ENCODE measurements at regions not wholly inside any gene's neighbourhood (a gene's known extent, or its start where the extent isn't known, plus 50 kb on each side); places are given as distances from the start of the nearest gene placed in this dataset.
A peak's percentile ranks its signal among the peaks of the same experiment; 100 is the strongest.
"Not testable (repeated sequence)": the region's sequence is repeated elsewhere in the genome, so short reads cannot be mapped to it uniquely, and the experiment has no call there.

DNA sequence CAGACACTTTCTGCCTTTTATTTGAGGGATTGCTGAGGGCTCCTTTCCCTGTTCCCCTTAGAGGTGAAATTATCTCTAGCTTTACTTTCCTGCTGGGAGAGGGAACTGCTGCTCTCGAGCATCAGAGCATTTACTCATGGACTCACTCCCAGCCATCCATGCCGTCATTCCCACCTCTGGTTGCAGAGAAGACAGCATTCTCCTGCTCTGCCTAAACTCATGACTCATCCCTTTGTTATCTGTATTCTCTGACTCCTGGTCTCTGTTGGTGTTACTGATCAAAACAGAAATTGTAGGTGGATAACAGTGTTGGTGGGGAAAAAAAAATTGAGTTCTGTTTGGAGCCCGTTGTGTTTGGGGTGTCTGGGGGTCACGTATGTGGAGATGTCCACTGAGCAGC, 159.3 kb downstream of the TTC8 start:
- DNase-seq (ENCODE audit: low read depth, low spot score): no peak

DNA sequence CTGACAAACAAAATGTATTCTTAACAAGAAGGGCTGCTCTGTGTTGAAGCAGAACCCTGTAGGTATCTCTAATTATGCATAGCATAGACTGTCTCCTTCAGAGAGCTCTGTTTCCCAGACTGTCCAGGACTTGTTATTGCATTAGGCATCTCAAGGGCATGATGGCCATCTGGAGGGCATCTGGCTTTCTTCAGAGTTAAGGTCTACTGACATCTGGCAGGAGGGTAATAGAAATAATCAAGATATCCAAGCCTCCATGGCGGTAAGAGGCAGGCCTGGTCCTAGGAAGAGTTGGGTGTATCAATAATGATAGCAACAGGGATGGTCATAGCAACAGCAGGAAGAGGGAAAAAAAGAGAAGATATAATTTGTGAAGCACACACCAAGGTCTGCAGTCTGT, 161.2 kb downstream of the TTC8 start:
- DNase-seq (ENCODE audit: low read depth, low spot score): no peak

DNA sequence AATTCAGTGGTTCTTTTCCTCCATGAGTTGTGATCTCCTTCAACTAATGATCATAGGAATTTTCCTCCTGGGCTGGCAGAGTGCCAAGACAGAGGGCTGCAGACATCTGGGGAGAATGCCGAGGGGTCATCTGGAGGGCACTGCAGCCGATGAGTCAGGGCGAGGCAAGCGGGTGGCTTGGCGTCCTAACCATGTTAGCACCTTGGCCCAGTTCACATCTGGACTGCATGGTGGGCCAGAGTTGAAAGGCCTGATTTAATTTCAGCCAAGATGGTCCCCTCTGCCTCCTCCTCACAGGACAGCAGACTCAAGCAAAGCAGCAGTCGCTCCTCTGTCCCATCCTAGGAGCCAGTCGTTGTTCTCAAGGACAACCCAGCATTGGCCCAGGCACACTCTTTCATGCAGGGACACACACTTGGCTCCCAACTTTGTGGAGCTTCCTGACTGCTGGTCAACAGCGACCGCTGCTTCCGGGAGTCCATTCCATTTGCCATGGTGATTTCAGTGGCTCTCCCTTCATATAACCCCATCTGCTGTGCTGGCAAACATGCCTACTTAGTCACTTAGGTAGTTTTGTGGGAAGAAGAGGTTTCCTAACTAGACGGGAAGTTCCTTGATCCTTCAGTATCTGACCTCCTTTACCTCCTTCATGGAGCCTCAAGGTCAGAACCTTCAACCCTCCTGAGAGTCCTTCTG, 161.8 kb downstream of the TTC8 start:
- no peak for DNase-seq (ENCODE audit: low read depth, low spot score)

DNA sequence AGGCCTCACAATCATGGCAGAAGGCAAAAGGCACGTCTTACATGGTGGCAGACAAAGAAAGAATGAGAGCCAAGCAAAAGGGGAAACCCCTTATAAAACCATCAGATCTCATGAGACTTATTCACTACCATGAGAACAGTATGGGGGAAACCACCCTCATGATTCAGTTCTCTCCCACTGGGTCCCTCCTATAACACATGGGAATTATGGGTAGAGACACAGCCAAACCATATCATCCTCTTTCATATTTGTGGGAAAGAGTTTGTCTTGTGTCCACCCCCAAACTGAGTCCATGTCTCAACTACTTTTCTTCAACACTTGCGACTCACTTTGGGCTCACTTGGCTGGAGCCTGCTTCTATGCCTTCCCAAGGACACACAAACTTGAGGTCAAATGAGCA, 162.5 kb downstream of the TTC8 start:
- not testable (repeated sequence) for DNase-seq (ENCODE audit: low read depth, low spot score)

DNA sequence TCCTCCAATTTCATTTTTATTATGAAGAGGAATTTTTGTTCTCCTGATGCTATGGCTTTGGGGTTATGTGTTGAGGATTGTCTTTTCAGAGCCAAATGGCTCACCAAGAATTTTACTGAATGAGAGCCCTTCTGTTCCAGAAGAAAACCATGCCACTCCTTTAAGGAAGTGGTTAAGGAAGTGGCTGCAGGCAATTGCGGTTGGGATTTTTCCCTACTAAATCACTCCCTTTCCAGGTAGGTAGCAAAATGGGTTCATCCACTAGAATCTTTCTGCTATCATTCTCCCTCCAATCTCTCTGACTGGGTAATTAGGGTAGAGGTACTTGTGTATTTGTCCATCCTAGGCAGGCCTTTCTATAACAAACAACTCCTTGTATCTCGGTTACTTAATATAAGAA, 163.1 kb downstream of the TTC8 start:
- no peak for DNase-seq (ENCODE audit: low read depth, low spot score)

DNA sequence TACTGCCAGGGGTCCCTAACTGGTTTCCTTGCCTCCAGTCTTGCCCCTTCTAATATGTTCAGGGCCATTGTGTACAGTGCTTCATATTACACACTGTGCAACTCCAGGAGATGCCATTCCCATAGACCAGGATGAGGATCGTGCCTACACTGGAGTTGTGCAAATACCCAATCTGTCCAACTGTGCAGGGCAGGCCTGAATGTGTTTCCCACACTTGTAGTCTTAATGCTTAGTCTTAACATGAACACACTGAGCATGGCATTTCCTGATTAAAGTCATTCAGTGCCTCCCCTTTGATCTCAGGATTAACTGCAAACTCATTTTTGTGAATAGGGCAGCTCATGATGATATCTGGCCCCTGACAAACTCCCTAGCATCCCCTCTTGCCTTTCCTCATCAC, 165.5 kb downstream of the TTC8 start:
- DNase-seq (ENCODE audit: low read depth, low spot score): no peak

DNA sequence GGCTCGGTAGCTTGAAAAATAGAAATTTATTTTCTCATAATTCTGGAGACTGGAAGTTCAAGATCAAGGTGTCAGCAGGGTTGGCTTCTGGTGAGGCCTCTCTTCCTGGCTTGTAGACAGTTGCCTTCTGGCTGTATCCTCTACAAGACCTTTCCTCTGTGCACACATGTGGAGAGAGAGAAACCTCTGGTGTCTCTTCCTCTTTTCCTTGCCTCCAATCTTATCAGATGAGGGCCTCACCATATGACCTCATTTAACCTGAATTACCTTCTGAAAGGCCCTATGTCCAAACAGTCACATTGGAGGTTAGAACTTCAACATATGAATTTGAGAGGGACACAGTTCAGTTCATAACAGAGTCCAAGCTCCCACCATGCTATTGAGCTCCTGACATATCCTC, 166.4 kb downstream of the TTC8 start:
- no peak for DNase-seq (ENCODE audit: low read depth, low spot score)

DNA sequence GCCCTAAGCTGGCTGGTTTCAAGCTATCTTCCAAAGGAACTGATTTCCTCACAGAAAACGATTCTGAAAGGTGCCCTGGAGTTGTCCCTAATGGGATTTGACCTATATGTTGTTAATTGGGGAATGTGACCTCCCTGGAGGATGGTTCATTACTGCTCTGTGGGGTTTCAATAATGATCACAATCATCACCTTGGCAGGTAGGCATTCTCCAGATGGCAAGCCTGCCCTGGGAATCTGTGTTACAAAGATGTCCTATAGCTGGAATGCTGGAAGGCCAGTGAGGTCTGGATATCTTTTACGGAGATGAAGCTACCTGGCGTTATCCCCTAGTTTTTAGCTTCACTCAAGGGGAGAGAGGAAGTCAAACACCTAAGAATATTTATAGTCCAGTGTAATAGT, 167.6 kb downstream of the TTC8 start:
- no peak for DNase-seq (ENCODE audit: low read depth, low spot score)

DNA sequence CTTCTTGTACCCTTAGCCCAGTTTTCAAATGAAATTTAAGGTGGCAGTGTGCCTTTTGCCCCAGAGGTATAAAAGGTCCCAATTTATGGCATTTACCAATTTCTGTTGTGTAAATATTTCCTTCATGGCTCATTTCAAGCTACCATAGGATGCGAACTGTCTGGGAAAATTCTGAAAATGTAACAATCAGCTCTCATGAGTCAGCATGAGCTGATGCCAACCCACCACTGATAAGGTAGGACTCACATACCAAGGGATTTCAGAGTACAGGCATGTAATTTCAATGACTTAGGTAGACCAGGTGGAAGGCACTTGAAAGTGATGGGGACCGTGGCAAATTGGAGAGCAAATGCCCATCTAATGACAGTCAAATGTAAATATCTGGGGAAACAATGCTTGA, 169.5 kb downstream of the TTC8 start:
- no peak for DNase-seq (ENCODE audit: low read depth, low spot score)

DNA sequence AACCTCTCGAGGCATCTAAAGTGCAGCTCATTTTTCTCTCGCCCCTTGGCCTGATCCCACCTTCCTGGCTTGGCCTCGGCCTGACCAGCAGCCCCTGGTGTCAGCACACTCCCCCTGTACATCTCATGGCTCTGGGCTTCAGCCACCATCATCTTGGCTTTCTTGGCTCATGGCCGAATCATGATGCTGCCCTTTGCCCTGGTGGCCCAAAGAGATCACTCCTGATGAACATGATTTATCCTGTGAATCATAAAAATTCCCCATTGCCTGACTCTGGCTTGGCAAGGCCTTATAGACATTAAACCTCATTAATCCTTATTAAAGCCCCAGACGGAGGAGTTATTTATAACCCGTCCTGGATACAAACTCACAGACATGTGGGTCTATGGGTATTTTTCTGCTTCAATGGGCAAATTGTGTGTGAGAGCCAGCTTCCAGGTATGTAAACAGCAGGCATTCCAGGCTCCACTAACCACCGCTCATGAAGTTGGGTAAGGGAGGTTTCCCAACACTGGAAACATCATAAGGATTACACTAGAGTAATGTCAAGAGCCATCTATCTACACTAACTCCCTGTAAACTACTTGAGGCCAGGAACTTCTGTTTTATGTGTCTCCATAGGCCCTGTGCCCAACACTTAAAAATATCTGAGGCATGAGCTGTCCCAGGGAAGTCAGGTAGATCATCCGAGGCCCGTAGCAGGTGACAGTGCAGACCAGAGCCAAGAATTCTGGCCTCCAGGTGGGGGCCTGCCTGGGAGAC, 171.2 kb downstream of the TTC8 start:
- no peak for DNase-seq (ENCODE audit: low read depth, low spot score)

DNA sequence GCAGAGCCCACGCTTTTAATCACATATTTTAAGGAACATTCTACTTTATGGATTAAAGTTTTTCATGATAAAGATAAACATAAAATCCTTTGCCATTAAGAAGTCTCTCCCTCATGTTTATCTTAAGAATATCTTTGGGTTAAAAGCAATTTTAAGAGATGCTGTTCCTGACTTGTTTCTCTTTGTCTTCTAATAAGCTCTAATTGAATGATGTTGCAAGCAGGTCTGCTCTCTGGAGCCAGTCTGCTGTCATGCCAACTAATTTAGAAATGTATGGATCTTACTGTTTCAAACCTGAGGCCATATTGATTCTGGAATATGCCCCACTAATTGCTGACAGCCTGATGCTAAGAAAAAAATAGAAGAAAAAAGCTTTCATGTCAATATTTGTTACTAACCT, 173.6 kb downstream of the TTC8 start:
- no peak for DNase-seq (ENCODE audit: low read depth, low spot score)

DNA sequence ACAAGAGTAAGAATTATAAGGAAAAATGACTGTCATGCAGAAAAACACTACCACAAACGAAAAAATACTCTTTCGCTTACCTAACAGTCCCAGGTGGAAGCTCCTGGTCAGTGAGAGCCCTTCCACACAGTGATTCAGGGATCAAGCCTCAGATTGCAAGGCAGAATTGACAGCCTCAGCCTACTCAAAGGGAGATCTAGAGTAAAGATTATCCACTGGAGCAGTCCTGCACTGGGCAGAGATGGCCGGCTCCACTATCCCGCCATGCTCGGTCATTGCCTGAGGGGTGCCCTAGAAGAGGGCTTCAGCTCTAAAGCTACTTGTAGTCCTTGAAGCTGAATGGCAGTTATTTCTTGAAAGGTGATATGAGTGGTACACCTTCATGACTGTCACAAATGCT, 174.7 kb downstream of the TTC8 start:
- no peak for DNase-seq (ENCODE audit: low read depth, low spot score)

DNA sequence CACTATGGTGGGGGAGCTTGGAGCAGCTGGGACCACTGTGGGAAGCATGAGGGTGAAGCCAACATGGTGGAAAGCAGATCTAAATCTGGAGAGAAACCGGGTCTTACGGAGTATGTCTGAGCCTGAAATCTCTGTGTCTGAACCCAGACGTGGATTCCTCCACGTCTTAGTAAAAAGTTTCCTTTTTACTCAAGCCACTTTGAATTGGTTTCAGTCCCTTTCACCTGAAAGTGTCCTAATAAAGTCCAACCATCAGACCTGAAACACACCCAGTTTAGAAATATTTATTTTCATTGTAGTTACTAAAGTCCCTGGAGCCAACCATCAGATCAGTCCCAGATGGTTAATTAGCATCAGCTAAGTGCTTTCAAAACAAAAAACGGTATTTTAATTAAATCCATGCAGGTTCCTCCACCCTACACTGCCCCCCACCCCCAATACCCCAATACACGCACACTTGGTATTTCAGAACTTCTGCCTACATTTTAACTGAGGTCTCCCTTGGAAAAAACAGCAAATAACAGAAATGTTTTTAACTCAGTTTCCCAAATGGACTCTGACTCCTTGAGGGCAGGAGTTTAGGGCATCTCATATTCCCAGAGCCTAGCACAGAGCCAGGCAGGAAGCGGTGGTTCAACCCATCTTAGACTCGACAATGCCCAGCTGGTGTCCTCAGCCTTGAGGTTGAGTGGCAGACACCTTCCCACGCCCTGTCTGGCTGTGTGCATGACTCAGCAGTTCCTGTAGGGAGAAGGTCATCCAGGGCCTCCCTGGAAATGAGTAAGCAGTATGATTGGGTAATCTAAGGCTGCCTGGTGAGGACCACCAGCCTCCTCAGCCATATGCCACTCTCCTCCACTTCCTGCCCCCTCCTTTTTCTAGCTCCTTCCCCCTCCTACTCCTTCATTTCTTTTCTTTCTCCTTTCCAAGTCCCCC, 175.8 kb downstream of the TTC8 start:
- peak; percentile 49 for DNase-seq (ENCODE audit: low read depth, low spot score)

DNA sequence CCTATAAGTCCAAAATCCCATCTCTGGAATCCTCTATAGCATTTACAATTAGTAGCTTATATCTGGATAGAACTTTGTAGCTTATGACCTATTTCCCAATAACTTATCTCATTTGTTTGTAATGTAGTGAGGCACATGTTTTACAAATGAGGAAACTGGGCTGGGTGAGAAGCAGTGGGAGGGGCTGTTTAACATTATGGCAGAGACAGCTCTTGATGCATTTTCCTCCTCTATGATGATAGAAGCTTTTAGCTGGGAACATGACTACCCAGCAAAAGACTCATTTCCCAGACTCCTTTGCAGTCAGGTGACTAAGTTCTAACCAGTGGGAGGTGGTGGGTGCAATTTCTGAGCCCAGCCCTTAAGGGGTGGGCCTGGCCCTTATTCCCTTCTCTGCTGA, 179.7 kb downstream of the TTC8 start:
- DNase-seq (ENCODE audit: low read depth, low spot score): no peak

DNA sequence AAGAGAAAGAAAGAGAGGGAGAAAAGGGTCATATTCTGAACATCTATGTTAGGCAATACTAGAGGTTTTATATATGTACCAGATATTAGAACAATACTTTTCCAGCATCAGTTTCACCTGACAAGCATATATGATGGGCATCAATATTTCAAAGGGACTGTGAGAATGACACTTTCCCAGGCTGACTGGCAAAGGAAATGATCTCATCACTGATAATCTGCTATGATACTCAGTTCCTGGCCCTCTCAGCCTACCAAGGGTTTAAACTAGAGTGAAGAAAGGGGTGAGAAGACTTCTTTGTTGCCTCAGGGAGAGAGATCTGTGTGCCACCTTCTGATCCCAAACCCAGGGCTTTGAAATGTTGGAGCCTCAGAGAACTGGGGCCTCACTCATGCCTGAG, 183.5 kb downstream of the TTC8 start:
- no peak for DNase-seq (ENCODE audit: low read depth, low spot score)

DNA sequence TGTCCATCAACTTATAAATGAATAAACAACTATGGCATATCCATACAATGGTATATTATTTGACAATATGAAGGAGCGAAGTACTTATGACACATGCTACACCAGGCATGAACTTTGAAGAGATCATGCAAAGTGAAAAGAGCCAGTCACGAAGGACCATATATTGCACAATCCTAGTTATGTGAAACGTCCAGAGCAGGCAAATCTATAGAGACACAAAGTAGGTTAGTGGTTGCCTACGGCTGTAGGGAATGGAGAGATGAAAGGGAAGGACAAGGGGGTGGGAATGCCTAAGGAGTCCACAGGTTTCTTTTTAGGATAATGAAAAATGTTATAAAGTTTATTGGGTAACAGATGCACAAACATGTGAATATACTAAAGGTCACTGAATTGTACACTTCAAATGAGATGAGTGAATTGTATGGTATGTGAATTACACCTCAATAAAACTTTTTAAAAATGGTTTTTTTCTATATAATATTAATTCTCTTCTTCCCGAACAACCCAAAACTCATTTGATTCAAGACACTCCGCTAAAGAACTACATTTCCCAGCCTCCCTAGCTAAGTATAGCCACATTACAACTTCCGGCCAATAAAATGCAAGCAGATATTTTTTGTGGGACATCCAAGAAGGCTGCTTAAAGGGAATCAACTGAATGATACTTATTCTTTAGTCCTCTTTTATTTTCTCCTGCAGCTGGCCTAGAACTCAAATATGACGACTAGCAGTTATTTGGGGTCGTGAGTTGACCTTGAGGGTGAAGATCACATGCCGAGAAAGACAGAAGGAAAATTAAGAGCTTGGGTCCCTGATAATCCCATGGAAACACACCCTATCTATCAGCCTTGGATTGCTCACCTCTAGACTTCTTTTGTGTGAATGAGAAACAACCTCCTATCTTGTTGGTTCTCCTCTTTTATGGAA, 187.2 kb downstream of the TTC8 start:
- DNase-seq (ENCODE audit: low read depth, low spot score): no peak

DNA sequence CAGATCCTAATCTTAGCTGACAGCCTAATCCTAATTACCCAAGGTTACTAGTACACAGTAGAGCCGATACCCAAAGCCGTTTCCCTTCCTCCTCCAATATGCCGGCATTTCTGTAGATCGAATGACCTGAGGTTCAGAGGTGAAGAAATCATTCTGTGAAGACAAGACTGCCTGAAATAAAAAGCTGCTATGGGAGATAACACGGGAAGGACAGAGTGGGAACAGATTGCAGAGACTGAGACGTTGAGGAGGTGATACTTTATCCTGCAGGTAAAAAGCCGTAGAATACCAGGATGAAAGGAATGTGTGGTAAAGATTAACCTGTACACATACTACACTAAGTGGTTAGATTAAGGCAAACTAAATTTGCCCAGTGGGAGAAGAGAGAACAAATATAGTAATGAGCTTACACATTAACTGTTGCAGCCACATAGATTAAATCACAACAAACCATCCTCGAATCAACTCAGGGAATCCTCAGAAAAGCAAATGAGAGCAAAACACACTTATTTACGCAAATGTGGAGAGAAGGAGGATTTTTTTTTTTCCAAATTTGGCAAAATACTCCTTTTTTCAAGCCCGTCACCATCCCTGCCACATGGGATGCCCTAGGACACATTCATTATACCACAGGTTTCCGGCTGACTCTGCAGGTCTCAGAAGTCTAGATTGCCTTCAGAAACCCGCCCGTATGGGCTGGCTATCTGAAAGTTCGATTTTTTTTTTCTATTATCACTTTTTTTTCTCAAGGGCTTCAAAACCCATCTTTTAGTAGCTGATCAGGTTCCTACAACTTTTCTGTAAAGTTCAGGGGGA, 188.0 kb downstream of the TTC8 start:
- no peak for DNase-seq (ENCODE audit: low read depth, low spot score)

DNA sequence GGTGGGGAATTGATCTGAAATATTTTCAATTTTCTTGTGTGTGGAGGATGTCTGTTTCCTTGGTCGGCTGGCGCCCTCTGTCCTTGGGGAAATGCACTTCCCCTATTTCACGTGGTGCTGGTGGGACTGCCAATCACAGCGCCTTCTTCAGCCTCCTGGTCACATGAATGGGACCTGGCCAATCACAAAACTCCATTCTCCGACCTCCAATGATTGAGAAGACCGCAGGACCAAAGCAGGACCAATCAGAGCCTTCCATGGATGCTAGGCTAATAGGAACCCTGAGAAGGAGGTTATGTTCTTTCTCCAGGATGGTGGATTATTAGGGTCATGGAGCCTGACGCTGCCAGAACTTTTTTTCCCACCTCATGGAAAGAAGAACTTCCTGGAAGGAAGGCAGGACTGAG, 188.7 kb downstream of the TTC8 start:
- no peak for DNase-seq (ENCODE audit: low read depth, low spot score)

DNA sequence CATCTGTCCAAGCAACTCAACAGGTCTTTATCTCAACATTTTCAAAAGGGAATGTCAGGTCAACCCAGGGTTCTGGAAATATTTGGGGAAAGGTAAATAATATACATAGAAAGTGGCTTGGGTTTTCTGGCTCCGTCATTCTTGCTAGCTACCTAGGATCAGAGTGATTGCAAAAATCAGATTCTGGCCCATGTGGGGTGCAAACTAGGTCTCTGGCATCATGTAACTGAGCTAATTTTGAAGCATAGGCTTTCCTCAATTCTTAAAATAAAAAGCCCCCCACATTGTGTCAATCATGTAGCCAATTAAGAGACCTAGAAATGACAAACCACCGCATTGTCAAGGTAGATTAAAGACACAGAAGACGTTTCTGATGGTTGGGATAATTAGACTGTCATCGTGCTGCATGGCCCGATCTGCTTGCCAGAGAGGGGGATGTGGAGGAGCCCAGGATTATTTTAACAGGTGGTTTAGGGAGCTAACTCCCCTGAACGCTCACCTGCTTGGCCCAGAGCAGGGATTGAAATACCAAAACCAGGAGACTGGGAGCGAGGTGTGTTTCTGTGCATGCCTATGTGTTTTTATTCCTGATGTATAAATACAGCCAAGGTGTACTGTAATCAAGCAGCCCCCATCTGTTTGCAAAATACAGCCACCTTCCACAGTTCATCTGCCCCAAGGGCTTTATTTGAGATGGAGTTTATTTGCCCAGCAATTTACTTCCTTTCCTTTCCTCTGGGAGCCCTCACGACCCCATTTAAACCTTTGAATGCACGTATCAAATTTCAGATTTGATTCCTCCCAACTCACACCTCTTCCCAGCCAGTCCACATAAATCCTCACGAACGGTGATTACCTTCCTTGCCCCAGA, 189.5 kb downstream of the TTC8 start:
- no peak for DNase-seq (ENCODE audit: low read depth, low spot score)

DNA sequence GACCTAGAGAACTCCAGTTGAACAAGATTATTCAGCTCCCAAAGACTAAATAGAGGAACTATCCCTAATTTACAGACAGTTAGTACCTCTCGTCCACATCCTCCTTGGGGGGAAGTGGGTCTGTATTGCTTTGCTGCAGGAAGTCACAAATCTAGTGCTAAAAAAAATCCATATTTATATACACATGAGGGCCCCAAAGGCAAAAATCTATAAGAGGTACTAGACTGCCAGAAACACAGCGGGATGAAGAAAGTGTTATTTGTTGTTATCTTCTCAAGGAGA, 190.1 kb downstream of the TTC8 start:
- no peak for DNase-seq (ENCODE audit: low read depth, low spot score)
